Memory B cell (primary cell): ENCODE measurements at regions not wholly inside any gene's neighbourhood (a gene's known extent, or its start where the extent isn't known, plus 50 kb on each side); places are given as distances from the start of the nearest gene placed in this dataset.

Experiments
- ATAC-seq: fragments of 150-1000 bp; cut with Tn5 transposase; 2 replicates; pipeline ENCODE4 v1.10.0; 2021; ENCODE audit warnings: low read depth, mild to moderate bottlenecking, moderate library complexity
- DNase-seq, 2 donors: peaks; one replicate each; pipeline ENCODE4 v3.0.0; 2022; ENCODE audit warnings: low spot score in 2 of 2
- H3K27ac Mint-ChIP-seq: one replicate; pipeline ENCODE4 v1.8.0; 2022; ENCODE audit warnings: mild to moderate bottlenecking, moderate library complexity, mixed read lengths
- H3K27me3 Mint-ChIP-seq: one replicate; pipeline ENCODE4 v1.8.0; 2022; ENCODE audit warnings: mixed read lengths
- H3K36me3 Mint-ChIP-seq: one replicate; pipeline ENCODE4 v1.8.0; 2022; ENCODE audit warnings: mild to moderate bottlenecking, mixed read lengths
- H3K4me1 Mint-ChIP-seq: one replicate; pipeline ENCODE4 v1.8.0; 2022; ENCODE audit warnings: mixed read lengths
- H3K4me3 Mint-ChIP-seq: one replicate; pipeline ENCODE4 v1.8.0; 2022; ENCODE audit warnings: mild to moderate bottlenecking, moderate library complexity, mixed read lengths
- H3K9me3 Mint-ChIP-seq: one replicate; pipeline ENCODE4 v1.8.0; 2022; ENCODE audit warnings: mixed read lengths

- Mint-ChIP-seq H3K4me3 (no peak overlapping the region), H3K36me3 (no peaks in the 10 kb centered on the region), H3K9me3 (peaks cover 5% of the 10 kb centered on the region), H3K27ac (no peak overlapping the region), H3K4me1 (no peaks in the 10 kb centered on the region), H3K27me3 (no peaks in the 10 kb centered on the region)
- ATAC-seq: no peak
- no peak for DNase-seq
Observed at GRCh38 chr4:158071931-158072330, 100.9 kb downstream of the GASK1B start.

GRCh38 chr4:158068068-158068467 is 104.8 kb downstream of the GASK1B start:
- DNase-seq (no peak), ATAC-seq (no peak)
- H3K27me3 Mint-ChIP-seq: no peaks in the 10 kb centered on the region
- no peaks in the 10 kb centered on the region for H3K36me3 Mint-ChIP-seq
- H3K4me3 Mint-ChIP-seq: no peak overlapping the region
- peaks cover 6% of the 10 kb centered on the region for H3K9me3 Mint-ChIP-seq
- no peaks in the 10 kb centered on the region for H3K4me1 Mint-ChIP-seq
- H3K27ac Mint-ChIP-seq: no peak overlapping the region

GRCh38 chr4:158067646-158068045 is 105.2 kb downstream of the GASK1B start:
- Mint-ChIP-seq H3K36me3 (no peaks in the 10 kb centered on the region), H3K27ac (no peak overlapping the region), H3K4me1 (no peaks in the 10 kb centered on the region), H3K27me3 (no peaks in the 10 kb centered on the region), H3K9me3 (peaks cover 6% of the 10 kb centered on the region), H3K4me3 (no peak overlapping the region)
- DNase-seq: no peak
- ATAC-seq: no peak

- DNase-seq (no peak), ATAC-seq (no peak)
- Mint-ChIP-seq H3K36me3 (no peaks in the 10 kb centered on the region), H3K27me3 (no peaks in the 10 kb centered on the region), H3K27ac (no peak overlapping the region), H3K4me3 (no peak overlapping the region), H3K4me1 (no peaks in the 10 kb centered on the region), H3K9me3 (peaks cover 3% of the 10 kb centered on the region)
Observed at GRCh38 chr4:158065603-158066002, 107.2 kb downstream of the GASK1B start.

GRCh38 chr4:158065176-158065575 is 107.6 kb downstream of the GASK1B start:
- H3K4me3 Mint-ChIP-seq: no peak overlapping the region
- no peak for ATAC-seq
- no peaks in the 10 kb centered on the region for H3K36me3 Mint-ChIP-seq
- H3K27ac Mint-ChIP-seq: no peak overlapping the region
- no peaks in the 10 kb centered on the region for H3K4me1 Mint-ChIP-seq
- H3K9me3 Mint-ChIP-seq: peaks cover 2% of the 10 kb centered on the region
- no peaks in the 10 kb centered on the region for H3K27me3 Mint-ChIP-seq
- DNase-seq: no peak

- H3K36me3 Mint-ChIP-seq: no peaks in the 10 kb centered on the region
- no peak overlapping the region for H3K27ac Mint-ChIP-seq
- H3K9me3 Mint-ChIP-seq: peaks cover 2% of the 10 kb centered on the region
- no peak for DNase-seq
- H3K27me3 Mint-ChIP-seq: no peaks in the 10 kb centered on the region
- no peak for ATAC-seq
- H3K4me3 Mint-ChIP-seq: no peak overlapping the region
- no peaks in the 10 kb centered on the region for H3K4me1 Mint-ChIP-seq
Observed at GRCh38 chr4:158056689-158057245, 116.1 kb downstream of the GASK1B start.

- no peaks in the 10 kb centered on the region for H3K4me1 Mint-ChIP-seq
- ATAC-seq: no peak
- no peak for DNase-seq
- peaks cover 2% of the 10 kb centered on the region for H3K9me3 Mint-ChIP-seq
- H3K27ac Mint-ChIP-seq: no peak overlapping the region
- H3K36me3 Mint-ChIP-seq: no peaks in the 10 kb centered on the region
- H3K27me3 Mint-ChIP-seq: no peaks in the 10 kb centered on the region
- no peak overlapping the region for H3K4me3 Mint-ChIP-seq
Observed at GRCh38 chr4:158055668-158056067, 117.2 kb downstream of the GASK1B start.

- Mint-ChIP-seq H3K9me3 (peaks cover 1% of the 10 kb centered on the region), H3K27ac (no peak overlapping the region), H3K36me3 (no peaks in the 10 kb centered on the region), H3K4me3 (no peak overlapping the region), H3K27me3 (no peaks in the 10 kb centered on the region), H3K4me1 (no peaks in the 10 kb centered on the region)
- DNase-seq (no peak), ATAC-seq (no peak)
Observed at GRCh38 chr4:158053801-158054200, 119.0 kb downstream of the GASK1B start.

GRCh38 chr4:158053086-158053485 is 119.7 kb downstream of the GASK1B start:
- Mint-ChIP-seq H3K27ac (no peak overlapping the region), H3K9me3 (peaks cover 5% of the 10 kb centered on the region), H3K36me3 (no peaks in the 10 kb centered on the region), H3K4me3 (no peak overlapping the region), H3K27me3 (no peaks in the 10 kb centered on the region), H3K4me1 (no peaks in the 10 kb centered on the region)
- ATAC-seq (no peak), DNase-seq (no peak)

GRCh38 chr4:158051401-158052235 is 121.2 kb downstream of the GASK1B start:
- peaks cover 5% of the 10 kb centered on the region for H3K9me3 Mint-ChIP-seq
- no peak overlapping the region for H3K4me3 Mint-ChIP-seq
- H3K4me1 Mint-ChIP-seq: no peaks in the 10 kb centered on the region
- H3K27ac Mint-ChIP-seq: no peak overlapping the region
- DNase-seq (no peak), ATAC-seq (no peak)
- H3K36me3 Mint-ChIP-seq: no peaks in the 10 kb centered on the region
- H3K27me3 Mint-ChIP-seq: no peaks in the 10 kb centered on the region

GRCh38 chr4:158050942-158051341 is 121.9 kb downstream of the GASK1B start:
- Mint-ChIP-seq H3K9me3 (peaks cover 5% of the 10 kb centered on the region), H3K27me3 (no peaks in the 10 kb centered on the region), H3K27ac (no peak overlapping the region), H3K4me3 (no peak overlapping the region), H3K4me1 (no peaks in the 10 kb centered on the region), H3K36me3 (no peaks in the 10 kb centered on the region)
- DNase-seq (no peak), ATAC-seq (no peak)

GRCh38 chr4:158046345-158046744 is 126.5 kb downstream of the GASK1B start:
- ATAC-seq (no peak), DNase-seq (no peak)
- Mint-ChIP-seq H3K27ac (no peak overlapping the region), H3K9me3 (peaks cover 8% of the 10 kb centered on the region), H3K27me3 (no peaks in the 10 kb centered on the region), H3K4me3 (no peak overlapping the region), H3K36me3 (no peaks in the 10 kb centered on the region), H3K4me1 (no peaks in the 10 kb centered on the region)

GRCh38 chr4:158043971-158044618 is 128.7 kb downstream of the GASK1B start:
- ATAC-seq (no peak), DNase-seq (no peak)
- Mint-ChIP-seq H3K36me3 (no peaks in the 10 kb centered on the region), H3K4me3 (no peak overlapping the region), H3K4me1 (no peaks in the 10 kb centered on the region), H3K27ac (no peak overlapping the region), H3K9me3 (peaks cover 11% of the 10 kb centered on the region), H3K27me3 (no peaks in the 10 kb centered on the region)

- Mint-ChIP-seq H3K4me1 (no peaks in the 10 kb centered on the region), H3K27ac (no peak overlapping the region), H3K36me3 (no peaks in the 10 kb centered on the region), H3K9me3 (peaks cover 8% of the 10 kb centered on the region), H3K27me3 (no peaks in the 10 kb centered on the region), H3K4me3 (no peak overlapping the region)
- ATAC-seq (no peak), DNase-seq (no peak)
Observed at GRCh38 chr4:158042591-158043030, 130.2 kb downstream of the GASK1B start.
